ENCODE measurements at regions not wholly inside any gene's neighbourhood (a gene's known extent, or its start where the extent isn't known, plus 50 kb on each side); places are given as distances from the start of the nearest gene placed in this dataset.
A peak's percentile ranks its signal among the peaks of the same experiment; 100 is the strongest.
"Not testable (repeated sequence)": the region's sequence is repeated elsewhere in the genome, so short reads cannot be mapped to it uniquely, and the experiment has no call there.

DNA sequence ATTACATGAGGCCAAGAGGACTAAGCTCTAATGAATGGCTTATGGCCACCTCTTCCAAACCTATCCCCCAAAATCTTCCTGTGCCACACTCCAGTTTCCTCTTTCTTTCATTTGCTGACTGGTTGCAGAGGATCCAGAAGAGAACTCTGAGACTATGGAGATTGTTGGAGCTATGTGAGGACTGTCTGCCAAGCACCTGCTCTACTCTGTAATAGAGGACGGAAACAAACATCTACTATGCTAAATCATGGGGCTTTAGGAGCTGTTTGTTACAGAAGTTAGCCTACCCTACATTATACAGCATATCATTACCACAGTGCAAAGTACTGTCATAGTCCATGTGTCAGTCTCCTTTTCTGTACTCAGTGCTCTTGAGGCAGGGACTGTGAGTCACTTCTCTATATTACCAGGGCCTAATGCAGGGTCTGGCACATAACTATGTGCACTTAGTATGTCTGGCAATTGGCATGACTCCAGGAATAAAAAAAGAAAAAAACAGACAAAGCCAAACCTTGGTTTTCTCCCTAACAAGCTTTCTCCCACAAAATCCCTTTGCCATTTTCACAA is 95.1 kb downstream of the RPAP3 start:
- DNase-seq = no peak

DNA sequence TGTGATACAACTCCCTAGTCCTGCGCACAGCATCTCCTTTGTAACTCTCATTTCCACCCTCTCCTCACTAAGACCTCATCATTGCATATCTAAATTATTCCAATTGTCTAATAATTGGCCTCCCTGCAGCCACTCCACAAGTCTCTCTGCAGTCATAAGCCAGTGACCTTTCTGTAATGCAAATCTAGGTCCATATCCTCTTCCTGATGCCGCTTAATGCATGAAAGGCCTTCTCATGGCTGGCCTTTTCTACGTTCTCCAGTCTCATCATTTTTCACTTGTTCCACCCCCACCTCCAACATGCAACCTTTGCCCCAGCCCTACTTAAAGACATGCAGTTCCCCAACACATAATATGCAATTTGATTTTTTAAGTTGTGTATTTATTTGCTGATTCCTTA is 96.0 kb downstream of the RPAP3 start:
- DNase-seq = no peak

DNA sequence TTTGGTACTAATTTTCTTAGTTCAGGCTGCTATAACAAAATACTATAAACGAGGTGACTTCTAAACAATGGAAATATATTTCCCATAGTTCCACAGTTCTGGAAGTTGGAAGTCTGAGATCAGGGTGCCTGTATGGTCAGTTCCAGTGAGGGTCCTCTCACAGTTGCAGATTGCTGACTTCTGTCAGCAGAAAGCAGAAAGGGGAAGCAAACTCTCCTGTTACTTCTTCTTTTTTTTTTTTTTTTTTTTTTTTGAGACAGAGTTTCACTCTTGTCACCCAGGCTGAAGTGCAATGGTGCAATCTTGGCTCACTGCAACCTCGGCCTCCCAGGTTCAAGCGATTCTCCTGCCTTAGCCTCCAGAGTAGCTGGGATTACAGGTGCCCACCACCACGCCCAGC is 97.2 kb downstream of the RPAP3 start:
- DNase-seq = not testable (repeated sequence)

DNA sequence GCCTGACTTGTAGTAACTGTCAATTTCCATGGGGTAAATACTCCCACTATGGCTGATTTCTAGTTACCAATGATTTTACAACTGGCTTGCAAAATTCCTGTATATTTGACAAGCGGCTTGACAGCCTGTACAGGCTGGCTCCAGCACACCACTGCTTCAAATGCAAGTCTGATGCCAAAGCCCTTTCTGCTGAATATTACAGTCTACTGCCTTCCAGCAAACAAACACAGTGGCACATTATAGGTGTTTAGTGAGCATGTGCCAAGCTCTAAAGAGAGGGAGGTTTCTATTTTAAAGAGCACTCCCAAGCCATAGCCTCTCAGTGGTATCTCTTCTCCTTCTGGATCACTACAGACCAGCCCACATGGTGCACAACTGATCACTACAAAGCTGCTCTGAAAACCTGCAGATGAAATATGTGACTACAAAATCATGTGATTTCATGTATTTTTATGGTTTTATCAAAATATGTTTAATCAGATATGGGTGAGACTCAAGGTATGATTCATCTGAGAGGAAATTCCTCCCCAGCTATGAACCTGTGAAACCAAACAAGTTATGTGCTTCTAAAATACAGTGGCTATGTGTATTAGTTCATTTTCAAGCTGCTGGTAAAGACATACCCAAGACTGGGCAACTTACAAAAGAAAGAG is 101.5 kb downstream of the RPAP3 start:
- no peak for DNase-seq

DNA sequence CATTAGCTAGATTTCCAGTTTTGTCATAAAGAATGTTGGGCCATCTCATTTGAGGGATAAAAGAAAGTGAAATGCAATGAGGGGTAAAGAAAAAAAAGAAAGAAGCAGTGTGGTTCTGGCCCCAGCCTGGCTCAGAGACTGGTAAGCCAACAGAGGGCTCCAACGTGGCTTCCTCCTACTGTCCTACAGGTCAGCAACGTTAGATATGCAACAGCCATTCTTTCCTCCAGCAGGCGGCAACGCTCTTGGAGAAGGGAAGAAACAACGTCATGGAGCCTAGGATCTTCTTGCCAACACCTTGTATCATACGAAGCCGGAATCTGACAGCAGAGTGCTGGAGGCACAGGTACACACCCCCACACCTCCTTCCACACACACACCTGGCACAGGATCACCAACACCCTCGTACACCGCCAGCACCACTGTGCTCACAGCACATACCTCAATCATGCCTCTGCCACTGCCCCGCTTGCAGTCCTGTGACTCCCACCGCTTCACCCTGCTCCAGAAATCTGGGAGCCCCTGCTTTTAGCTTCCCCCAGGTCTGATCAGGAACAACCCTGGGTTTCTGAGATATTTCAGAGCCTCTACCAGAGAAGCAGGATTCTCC is 102.8 kb downstream of the RPAP3 start:
- no peak for DNase-seq

DNA sequence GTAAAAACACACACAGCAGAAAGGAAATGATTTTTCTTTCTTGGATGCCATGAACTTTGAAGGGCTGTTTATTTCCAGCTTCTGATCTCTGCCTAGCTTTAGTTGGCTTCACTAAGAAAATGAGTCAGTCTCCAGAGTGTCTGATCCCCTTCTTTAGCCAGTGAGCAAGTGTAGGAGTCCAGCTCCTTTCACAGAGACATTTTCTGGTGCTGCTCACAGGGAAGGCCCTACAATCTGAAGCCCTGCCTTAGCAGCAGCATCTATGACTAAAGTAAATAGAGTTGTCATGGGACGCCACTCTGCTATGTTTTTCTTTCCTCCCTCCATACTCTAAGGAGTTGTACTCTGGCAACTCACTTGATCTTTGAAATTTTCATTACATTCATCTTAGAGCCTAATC is 103.5 kb downstream of the RPAP3 start:
- no peak for DNase-seq

DNA sequence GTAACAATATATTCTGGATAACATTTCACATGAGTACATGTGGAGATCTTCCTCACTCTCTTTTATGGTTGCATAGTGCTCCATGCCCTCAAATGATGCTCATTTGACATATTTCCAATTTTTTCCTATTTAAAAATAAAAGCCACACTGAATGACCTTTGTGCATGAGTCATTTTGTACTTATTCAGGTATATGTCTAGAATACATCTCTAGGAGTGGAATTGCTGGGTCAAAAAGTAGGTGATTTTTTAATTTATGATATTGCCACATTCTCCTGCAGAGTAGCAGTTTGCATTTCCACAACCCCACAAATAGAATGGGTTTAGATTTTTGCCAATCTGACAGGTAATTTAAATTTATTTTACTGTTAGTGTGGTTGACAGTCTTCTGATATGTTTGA is 104.8 kb downstream of the RPAP3 start:
- no peak for DNase-seq

DNA sequence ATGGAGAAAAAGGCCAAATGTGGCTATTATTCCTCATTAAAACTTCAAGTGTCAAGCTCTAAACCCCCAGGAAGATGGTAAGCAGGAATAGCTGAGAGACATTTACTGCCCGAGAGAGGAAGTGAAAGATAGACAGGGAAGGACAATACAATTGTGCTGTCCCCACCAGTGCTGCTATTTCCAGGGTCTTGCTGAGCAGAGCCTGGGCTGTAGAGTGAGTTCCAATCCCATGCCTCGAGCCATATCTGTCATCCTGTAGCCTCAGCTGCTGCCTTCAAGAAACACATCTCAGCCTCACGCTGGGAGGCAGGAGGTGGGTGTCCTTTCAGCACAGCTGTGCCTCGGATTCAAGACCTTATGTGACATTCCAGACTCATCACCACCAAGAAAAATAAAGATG is 114.0 kb downstream of the RPAP3 start:
- no peak for DNase-seq

DNA sequence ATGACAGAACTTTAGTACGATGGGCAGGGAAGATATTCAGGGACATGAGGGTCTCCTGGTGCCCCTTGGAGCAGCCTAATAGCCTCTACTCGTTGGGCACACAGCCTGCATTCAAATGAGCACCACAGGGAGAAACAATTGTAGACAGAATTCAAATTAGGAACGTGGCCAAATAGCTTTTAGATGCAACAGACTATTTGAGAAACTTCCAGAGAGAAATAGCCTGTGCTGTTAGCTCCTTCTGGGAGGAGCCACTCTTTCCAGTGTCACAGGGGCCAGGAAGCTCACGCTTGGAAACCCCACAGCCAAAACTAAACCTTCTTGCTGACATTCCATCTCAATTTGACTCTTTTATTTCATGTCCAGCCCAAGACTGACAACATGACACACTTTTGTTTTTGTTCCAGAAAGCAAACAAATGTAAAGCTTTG is 114.5 kb downstream of the RPAP3 start:
- DNase-seq = peak in 1 of 2 experiments; percentile 4

DNA sequence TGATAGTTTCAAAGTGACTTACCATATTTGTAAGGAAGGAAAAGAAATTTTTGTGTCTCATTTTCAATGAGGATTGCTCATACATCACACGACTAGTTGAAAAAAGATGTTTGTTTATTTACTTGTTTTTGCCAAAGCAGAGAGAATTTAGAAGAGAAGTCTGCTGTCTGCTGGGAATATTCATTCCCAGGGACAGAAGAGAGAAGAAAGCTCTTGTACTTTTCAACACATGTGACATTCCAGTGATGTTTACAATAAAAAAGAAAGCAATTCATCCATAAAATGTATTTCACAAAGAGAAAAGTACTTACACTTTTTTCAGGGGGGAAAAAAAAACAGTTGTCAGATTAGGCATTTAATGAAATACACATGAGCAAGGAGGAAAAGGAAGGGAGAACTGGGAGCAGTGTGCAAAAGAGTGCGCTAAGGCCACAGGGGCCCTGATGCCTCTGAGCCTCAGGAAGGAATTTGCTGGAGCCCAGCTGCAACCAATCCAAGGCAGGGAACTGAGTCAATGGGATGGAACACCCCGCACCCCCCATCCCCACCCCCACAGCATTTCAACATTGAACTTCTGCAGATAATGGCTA is 115.0 kb downstream of the RPAP3 start:
- no peak for DNase-seq

DNA sequence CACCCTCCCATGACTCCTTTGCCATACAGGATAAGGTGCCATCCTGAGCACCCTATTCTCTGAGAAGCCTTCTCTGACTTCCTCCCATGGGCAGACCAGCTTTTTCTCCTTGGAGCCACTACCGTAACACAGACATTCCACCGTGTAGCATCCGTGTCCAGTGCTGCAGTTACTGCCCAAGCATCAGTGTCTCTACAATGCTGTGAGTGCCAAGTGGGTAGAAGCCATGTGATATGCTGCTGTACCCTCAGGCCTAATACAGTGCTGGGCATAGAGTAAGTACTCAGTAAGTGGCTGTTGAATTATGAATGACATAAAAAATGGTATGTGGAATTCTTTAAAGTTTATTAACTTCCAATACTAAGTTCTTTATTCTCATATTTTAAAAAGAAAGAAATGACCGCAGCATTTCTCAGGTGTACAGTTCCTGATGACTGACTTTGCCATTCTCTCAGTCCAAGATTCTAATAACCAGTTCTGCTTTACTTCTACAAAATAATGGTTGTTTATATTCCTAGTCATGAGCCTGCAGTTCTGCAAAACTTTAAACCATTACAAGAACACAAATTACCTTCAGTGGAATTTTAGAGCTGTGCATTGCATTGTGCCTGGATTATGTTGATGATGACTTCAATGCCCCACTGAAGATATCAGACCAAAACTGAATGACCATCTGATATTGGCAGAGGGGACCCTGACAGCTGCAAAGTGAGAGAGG is 118.7 kb downstream of the RPAP3 start:
- no peak for DNase-seq

DNA sequence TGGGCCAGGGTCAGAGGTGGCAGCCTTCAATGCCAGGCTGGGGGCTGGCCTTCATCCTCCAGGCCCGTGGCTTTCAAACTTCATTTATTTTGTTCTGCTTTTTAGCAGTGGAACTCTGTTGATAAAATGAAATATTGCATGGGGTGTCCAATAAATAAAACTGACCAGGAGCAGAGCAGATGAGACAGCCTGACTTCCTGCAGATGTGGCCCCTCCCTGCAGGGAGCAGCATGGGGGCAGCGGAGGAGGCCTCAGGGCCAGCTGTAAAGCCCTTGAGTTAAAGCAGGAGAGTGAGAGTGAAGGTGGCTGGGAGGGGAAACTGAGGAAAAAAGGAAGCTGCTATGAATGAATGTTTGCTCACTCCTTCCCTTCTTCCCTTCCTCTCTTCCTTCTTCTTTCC is 120.3 kb downstream of the RPAP3 start:
- DNase-seq = no peak

DNA sequence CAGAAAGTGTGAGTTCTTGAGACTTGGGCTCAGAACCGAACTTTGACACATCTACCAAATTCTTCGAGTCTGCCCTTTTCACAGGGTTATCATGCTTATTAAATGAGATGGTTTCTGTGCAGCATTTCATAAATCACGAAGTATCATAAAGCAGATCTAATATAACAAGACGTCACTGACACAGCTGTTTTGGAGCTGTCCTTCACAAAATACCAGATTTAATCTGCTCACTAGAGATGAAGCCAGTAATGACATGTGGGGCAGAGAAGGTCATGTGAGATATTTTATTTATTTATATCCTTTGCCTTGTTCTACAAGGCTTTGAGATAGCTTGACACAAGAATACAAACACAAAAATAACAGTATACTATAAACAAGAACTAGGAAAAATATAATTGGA is 127.0 kb downstream of the RPAP3 start:
- DNase-seq = no peak

DNA sequence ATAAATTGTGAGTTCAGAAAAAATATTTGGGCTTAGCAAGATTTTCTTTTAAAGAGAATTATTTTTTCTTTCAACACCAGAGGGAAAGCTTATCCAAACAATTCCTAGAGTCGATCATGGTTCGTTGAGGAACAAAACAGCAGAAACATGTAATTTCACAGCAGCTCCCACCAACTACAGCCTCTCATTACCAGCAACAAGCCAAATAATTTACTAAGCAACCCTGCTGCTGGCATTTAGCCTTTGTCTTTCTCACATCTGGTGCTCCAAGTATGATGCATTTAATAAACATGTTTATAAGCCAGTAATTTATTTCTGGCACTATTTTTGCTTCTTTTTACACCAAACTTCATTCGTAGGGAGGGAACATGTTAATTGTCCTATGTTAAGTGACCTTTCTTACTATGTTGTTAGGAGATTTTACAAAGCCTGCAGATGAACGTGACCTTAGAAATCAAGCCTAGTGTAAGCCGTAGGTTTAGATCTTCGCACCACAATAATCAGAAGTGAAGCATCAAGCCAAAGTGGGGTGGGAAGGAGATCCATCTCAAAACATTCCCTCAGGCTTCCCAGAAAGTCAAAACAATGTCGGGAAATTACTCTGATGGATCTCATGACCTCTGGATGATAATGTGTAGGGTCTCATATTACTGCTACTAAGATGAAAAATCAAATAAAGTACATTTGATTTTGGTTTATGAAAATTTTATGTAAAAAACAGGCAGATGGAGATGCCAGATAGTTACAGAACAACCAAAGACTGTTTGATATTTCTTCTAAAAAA is 128.4 kb downstream of the RPAP3 start:
- DNase-seq = peak; percentile 67 to 92

DNA sequence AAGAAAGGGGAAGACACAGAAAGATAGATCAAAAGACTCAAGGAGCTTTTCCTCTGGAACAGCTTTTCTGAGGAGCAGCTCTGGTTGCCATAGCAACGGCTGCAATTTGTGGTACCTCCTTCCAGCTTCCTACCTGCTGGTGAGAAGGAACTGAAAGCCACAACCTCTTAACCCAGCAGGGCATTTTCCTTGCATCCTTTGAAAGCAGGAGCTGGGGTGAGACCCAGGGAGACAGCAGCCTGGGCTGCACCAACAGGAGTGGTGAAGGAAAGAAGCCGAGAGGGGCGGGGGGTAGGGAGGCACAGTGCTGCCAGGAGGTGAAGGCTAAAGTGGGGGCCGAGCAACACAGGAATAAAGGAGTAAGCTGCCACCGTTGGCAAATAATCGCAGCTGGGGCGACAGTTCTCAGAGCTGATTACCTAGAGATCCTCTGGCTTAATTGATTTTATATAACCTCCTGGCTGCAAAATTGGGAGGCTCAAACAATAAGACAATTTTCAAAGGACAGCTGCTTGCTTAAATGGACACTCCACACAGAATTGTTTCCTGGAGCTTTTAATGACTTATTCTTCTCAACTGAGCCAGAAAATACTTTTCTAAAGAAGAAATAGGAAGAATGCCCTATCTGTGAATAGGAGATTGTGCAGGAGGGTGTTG is 129.4 kb downstream of the RPAP3 start:
- peak; percentile 85 to 96 for DNase-seq

DNA sequence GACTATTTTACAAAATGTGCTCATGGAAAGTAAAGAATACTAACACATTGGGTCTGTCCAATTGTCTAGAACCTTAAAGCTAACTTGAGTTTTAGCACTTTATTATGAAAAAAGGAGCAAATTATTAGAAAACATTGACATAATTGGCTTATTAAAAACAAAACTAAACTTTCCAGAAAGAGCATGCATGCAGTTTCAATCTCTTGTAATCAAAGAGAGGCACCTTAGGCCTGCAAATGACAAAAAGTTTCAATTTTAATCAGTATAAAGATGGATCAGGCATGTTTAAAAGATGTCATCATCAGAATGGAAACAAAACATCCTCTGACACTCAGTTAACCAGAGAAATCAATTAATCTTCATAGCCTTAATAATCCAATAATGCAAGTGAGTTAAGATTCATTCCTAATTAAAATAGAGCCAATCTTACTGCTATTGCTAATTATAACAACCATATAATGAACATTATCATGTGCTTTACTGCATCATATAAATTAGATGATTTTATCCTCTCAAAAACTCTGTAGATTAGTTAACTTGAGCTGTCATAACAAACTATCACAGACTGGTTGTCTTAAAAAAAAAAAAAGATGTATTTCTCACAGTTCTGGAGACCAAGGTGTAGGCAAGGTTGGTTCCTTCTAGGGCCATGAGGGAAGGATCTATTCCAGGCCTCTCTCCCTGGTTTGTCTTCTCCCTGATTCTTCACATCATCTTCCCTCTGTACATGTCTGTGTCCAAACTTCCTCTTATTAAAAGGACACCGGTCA is 131.4 kb downstream of the RPAP3 start:
- no peak for DNase-seq

DNA sequence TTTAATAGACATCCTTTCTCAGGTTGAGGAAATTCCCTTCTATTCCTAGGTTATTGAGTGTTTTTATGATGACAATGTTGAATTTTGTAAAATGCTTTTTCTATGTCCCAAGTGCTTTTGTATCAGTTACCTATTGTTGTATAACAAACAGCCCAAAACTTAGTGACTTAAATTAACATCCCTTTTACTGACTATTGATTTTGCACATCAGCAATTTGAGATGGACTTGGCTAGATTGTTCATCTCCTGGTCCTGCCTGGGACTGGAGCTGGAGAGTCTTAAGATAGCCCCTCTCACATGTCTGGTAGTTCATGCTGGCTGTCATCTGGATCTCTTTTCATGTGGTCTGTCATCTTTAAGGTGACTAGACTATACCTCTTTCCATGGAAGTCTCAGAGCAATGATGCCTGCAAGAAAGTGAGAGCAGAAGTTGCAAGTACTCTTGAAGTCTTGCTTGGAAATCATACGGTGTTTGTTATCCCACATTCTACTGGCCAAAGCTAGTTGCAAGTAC is 132.6 kb downstream of the RPAP3 start:
- DNase-seq = no peak

DNA sequence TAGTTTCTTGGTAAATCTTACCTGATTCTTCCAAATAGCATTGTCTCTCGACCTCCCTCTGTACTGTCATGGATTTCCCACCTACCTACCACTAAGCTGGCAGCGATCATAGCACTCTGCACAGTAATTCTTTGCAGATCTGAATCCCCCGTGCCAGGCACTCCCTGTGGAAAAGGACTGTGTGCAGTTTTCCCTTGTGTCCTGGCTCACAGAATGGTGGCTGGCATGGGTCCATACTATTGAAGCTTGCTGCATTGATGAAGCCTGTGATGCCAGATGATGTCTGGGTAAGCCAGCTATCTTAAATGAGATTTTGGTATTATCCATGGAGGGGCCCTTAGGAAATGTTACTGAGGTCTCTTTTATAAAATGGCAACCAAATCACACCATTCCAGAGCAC is 135.7 kb downstream of the RPAP3 start:
- DNase-seq = no peak

DNA sequence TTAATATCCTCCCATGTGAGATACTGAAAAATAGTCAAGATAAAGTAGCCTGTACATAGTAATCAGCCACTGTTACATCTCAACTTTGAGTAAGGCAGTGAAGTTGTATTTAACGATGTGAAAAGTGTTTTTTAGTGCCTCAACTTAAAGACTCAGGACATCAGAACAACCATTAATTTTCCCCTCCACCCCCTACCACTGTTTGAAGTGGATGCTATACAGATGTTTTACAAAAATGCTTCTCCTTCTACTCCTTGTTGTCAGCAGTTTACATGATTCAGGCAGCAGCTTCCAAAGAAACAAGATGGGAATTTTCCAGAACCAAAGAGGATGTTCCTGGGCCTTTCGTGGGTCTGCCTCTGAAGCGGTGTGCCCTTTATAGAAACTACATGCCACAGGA is 143.6 kb downstream of the RPAP3 start:
- no peak for DNase-seq

DNA sequence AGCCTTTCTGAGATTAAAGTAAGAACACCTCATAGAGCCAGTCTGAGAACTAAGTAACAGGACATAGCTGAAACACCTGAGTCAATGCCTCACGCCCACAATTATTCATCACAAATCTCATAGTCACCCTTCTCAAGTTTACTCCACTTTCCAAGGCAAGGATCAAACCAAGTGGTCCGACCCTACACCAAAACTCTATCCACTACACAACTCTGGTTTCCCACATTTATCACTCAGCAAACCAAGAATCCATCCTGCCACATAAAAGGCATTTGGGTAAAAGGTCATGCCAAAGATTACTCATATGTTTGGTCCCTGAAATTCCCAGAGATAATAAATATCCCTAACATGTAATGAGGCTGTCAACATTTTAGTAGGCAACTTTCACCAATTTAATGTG is 144.1 kb downstream of the RPAP3 start:
- no peak for DNase-seq

DNA sequence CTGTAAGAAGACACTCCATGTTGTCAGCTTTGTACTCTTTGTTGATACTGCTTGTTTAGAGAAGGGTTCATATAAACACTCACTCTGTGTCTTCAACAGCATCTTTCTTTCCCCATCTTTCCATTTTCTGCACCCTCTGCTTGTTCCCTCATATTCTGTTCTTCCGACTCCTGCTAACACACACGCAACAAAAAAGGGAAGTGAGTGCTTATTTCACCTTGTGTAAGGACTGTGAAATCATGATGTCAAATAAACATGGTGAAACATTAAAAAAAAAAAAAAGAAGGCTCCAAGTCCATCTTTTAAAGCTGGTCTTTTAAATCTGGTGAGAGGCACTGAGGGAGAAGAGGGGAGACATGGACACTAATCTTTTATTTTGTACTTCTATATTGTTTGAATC is 145.4 kb downstream of the RPAP3 start:
- no peak for DNase-seq
